ENCODE measurements at regions not wholly inside any gene's neighbourhood (a gene's known extent, or its start where the extent isn't known, plus 50 kb on each side); places are given as distances from the start of the nearest gene placed in this dataset.

DNA sequence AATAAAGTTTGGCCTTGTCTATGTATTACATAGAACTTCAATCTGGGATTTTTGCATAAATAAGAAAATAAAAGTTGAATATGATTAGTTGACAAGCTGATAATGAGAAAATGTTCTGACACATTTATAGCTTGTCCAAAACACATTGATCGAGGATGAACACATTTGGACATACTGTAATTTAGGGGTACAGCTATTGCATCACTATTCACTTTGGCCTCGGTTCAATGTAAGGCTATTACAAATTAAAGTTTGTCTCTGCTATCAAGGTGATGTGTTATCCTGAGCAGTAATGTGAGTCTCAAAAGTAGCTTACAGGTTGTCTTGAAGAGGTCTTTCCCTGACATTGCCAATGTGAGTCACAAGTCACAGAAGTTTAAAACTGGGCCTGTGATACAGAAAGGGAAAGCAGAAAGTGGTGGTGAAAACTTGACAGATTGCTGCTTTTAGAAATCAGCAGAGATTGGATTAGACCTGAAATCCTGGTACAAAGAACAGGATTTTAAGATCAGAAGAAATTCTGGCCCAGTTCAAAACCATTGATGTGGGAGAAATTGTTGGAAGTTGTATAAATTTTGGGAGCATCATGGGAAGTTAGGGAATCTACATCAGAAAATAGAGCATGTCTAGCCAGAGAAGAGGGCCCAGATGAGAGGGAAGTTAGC lies 674.1 kb downstream of the NYAP2 start:
- no peak for TF ChIP-seq CTCF (IDR thresholded peaks at IDR 0.05; ENCODE audit: insufficient read depth, low read length)
- no peak for TF ChIP-seq REST (IDR thresholded peaks at IDR 0.05; ENCODE audit: insufficient replicate concordance, low read depth)
- no peak for TF ChIP-seq GABPA (IDR thresholded peaks at IDR 0.05; ENCODE audit: low read depth)
- no peak for TF ChIP-seq SPI1 (IDR thresholded peaks at IDR 0.05; ENCODE audit: borderline replicate concordance, low read depth)
- TF ChIP-seq POLR2AphosphoS5 (IDR thresholded peaks at IDR 0.05; ENCODE audit: low read depth): no peak
- H3K27me3 ChIP-seq (ENCODE audit: insufficient read depth, poor library complexity, severe bottlenecking): no peaks in the 10 kb centered on the region

GRCh38 chr2:226066873-226067272 lies 667.4 kb downstream of the NYAP2 start:
- TF ChIP-seq POLR2AphosphoS5 (IDR thresholded peaks at IDR 0.05; ENCODE audit: low read depth): no peak
- no peak for TF ChIP-seq GABPA (IDR thresholded peaks at IDR 0.05; ENCODE audit: low read depth)
- TF ChIP-seq CTCF (IDR thresholded peaks at IDR 0.05; ENCODE audit: insufficient read depth, low read length): no peak
- TF ChIP-seq SPI1 (IDR thresholded peaks at IDR 0.05; ENCODE audit: borderline replicate concordance, low read depth): no peak
- no peak for TF ChIP-seq REST (IDR thresholded peaks at IDR 0.05; ENCODE audit: insufficient replicate concordance, low read depth)
- Histone ChIP-seq H3K27ac (replicated peaks) (no peak overlapping the region), H3K27me3 (ENCODE audit: insufficient read depth, poor library complexity, severe bottlenecking) (no peaks in the 10 kb centered on the region), H3K4me3 (replicated peaks; ENCODE audit: insufficient read depth, low read length) (no peak overlapping the region)
- no peak for DNase-seq (ENCODE audit: low read depth in 1 of 2, low spot score in 1 of 2)

More for the DNA sequence above, 674.1 kb downstream of the NYAP2 start:
- H3K27ac ChIP-seq (replicated peaks): no peak overlapping the region
- H3K4me3 ChIP-seq (replicated peaks; ENCODE audit: insufficient read depth, low read length): no peak overlapping the region
- DNase-seq (ENCODE audit: low read depth in 1 of 2, low spot score in 1 of 2): no peak

DNA sequence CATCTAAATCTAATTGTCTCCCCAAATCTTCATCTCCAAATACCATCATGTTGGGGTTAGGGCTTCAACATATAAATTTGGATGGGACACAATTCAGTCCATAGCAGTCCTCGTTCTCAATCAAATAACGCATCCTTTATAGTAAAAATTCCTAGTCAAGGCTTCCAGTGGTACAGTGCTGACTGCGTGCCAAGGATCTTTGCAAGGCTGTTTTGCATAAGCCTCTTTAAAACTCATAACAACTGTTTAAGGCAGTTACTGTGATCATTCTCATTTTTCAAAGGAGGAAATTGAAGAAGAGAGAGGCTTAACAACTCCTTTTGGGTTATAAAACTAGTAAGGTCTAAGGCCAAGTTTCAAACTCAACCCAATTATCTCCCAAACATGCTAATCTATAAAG lies 666.9 kb downstream of the NYAP2 start:
- Histone ChIP-seq H3K27me3 (ENCODE audit: insufficient read depth, poor library complexity, severe bottlenecking) (no peaks in the 10 kb centered on the region), H3K27ac (replicated peaks) (no peak overlapping the region), H3K4me3 (replicated peaks; ENCODE audit: insufficient read depth, low read length) (no peak overlapping the region)
- TF ChIP-seq SPI1 (IDR thresholded peaks at IDR 0.05; ENCODE audit: borderline replicate concordance, low read depth): no peak
- TF ChIP-seq POLR2AphosphoS5 (IDR thresholded peaks at IDR 0.05; ENCODE audit: low read depth): no peak
- no peak for TF ChIP-seq REST (IDR thresholded peaks at IDR 0.05; ENCODE audit: insufficient replicate concordance, low read depth)
- no peak for TF ChIP-seq GABPA (IDR thresholded peaks at IDR 0.05; ENCODE audit: low read depth)
- TF ChIP-seq CTCF (IDR thresholded peaks at IDR 0.05; ENCODE audit: insufficient read depth, low read length): no peak
- DNase-seq (ENCODE audit: low read depth in 1 of 2, low spot score in 1 of 2): no peak
